Panc1 (cell line): ENCODE measurements at regions not wholly inside any gene's neighbourhood (a gene's known extent, or its start where the extent isn't known, plus 50 kb on each side); places are given as distances from the start of the nearest gene placed in this dataset.

Source experiments
- ATAC-seq: fragments of 200-7000 bp; cut with Tn5 transposase; 2 replicates; pipeline ENCODE4 v1.9.1; 2020; ENCODE audit warnings: mild to moderate bottlenecking, moderate library complexity
- BruUV-seq: library from RNA; stranded (reverse); fragments of 400-500 nt; replicated peaks from 2 replicates; lab custom pipeline; 2021; lab: Mats Ljungman, UMichigan
- CTCF ChIA-PET: fragments of 300-600 bp; sonication (Branson Sonifier 250); formaldehyde crosslinking; loops from one replicate; lab custom pipeline; 2022; ENCODE audit warnings: antibody characterized with exemption; lab: Charles Lee
- POLR2A ChIA-PET: fragments of 300-600 bp; sonication (Branson Sonifier 250); formaldehyde crosslinking; loops from one replicate; lab custom pipeline; 2022; ENCODE audit warnings: antibody characterized with exemption; lab: Charles Lee
- DNase-seq: peaks from one replicate; pipeline ENCODE4 v3.0.0-alpha.2; 2010; ENCODE audit warnings: low read depth, low spot score
- H3K27ac ChIP-seq: 2 replicates; pipeline ENCODE4 v1.5.1; 2011; ENCODE audit warnings: mild to moderate bottlenecking, low read length, inconsistent platforms
- H3K27me3 ChIP-seq: fragments of 200-500 bp; sonication (Bioruptor generic); 2 replicates; pipeline ENCODE4 v1.6.0; 2014; ENCODE audit warnings: low read length, inconsistent platforms; ENCODE audit not compliant: control insufficient read depth, insufficient read depth
- H3K36me3 ChIP-seq: fragments of 200-500 bp; sonication (Bioruptor generic); 2 replicates; pipeline ENCODE4 v1.5.1; 2014; ENCODE audit warnings: inconsistent platforms, mild to moderate bottlenecking, low read length, moderate library complexity; ENCODE audit not compliant: control insufficient read depth, insufficient read depth
- H3K4me1 ChIP-seq: 2 replicates; pipeline ENCODE4 v1.5.1; 2011; ENCODE audit warnings: inconsistent platforms, mild to moderate bottlenecking, low read length, moderate library complexity; ENCODE audit not compliant: control insufficient read depth, insufficient read depth
- H3K4me3 ChIP-seq, 2 experiments: 2 replicates each; pipeline ENCODE4 v1.5.1; 2011 to 2012; ENCODE audit warnings: low read depth in 2 of 2, low read length in 2 of 2, mild to moderate bottlenecking in 2 of 2, inconsistent platforms in 1 of 2, moderate library complexity in 1 of 2
- H3K9me3 ChIP-seq: fragments of 200-500 bp; sonication (Bioruptor generic); 2 replicates; pipeline ENCODE4 v1.5.1; 2014; ENCODE audit warnings: low read depth, mild to moderate bottlenecking, inconsistent platforms, low read length, moderate library complexity; ENCODE audit not compliant: control insufficient read depth, insufficient read depth
- POLR2AphosphoS5 ChIP-seq: IDR thresholded peaks from 2 replicates; pipeline ENCODE4 v1.6.1; 2012; ENCODE audit warnings: mild to moderate bottlenecking, low read depth, low read length, moderate library complexity
- SIN3A ChIP-seq: IDR thresholded peaks from 2 replicates; pipeline ENCODE4 v1.6.1; 2012; ENCODE audit warnings: low read depth, mild to moderate bottlenecking, low read length, moderate library complexity, borderline replicate concordance; ENCODE audit not compliant: insufficient read depth
- TCF7L2 ChIP-seq: IDR thresholded peaks from 2 replicates; pipeline ENCODE4 v1.6.1; 2011; ENCODE audit warnings: mild to moderate bottlenecking, low read depth, low read length, inconsistent platforms
- in situ Hi-C: cut with HindIII; loops from 2 replicates; pipeline ENCODE4 v1.10.0; 2016; ENCODE audit warnings: low sequenced_read_pairs, low pct_unique_long_range_greater_than_20kb
- intact Hi-C: fragments of 100-400 bp; cut with micrococcal nuclease; formaldehyde crosslinking; loops from one replicate; pipeline ENCODE4 v1.10.0; 2022; ENCODE audit not compliant: unreplicated experiment
- TF ChIP-seq, protein P1 (sequence below): fragments of 450-650 bp; IDR thresholded peaks from 2 replicates; pipeline ENCODE4 v1.5.1; 2017; ENCODE audit warnings: mild to moderate bottlenecking
- TF ChIP-seq, protein P2 (sequence below), 2 experiments: IDR thresholded peaks; 2 replicates each; pipeline ENCODE4 v1.6.1; 2011 to 2012; ENCODE audit warnings: low read depth in 2 of 2, control low read depth in 1 of 2, low read length in 1 of 2, mild to moderate bottlenecking in 1 of 2, moderate library complexity in 1 of 2; ENCODE audit not compliant: insufficient read depth in 1 of 2

- in situ Hi-C loops (no loop called here), intact Hi-C loops (no loop called here)
- Histone ChIP-seq H3K36me3 (no peaks in the 10 kb centered on the region), H3K27ac (no peak overlapping the region), H3K27me3 (peaks cover 7% of the 10 kb centered on the region; the same call in 1 of the 2 replicates), H3K4me3 (no peak overlapping the region), H3K4me1 (no peaks in the 10 kb centered on the region), H3K9me3 (no peaks in the 10 kb centered on the region)
- DNase-seq (no peak), ATAC-seq (no peak)
- ChIA-PET CTCF (no interaction called here), POLR2A (no interaction called here)
- TF ChIP-seq TCF7L2 (no peak), SIN3A (no peak), POLR2AphosphoS5 (no peak)
- TF ChIP-seq, protein P1, sequence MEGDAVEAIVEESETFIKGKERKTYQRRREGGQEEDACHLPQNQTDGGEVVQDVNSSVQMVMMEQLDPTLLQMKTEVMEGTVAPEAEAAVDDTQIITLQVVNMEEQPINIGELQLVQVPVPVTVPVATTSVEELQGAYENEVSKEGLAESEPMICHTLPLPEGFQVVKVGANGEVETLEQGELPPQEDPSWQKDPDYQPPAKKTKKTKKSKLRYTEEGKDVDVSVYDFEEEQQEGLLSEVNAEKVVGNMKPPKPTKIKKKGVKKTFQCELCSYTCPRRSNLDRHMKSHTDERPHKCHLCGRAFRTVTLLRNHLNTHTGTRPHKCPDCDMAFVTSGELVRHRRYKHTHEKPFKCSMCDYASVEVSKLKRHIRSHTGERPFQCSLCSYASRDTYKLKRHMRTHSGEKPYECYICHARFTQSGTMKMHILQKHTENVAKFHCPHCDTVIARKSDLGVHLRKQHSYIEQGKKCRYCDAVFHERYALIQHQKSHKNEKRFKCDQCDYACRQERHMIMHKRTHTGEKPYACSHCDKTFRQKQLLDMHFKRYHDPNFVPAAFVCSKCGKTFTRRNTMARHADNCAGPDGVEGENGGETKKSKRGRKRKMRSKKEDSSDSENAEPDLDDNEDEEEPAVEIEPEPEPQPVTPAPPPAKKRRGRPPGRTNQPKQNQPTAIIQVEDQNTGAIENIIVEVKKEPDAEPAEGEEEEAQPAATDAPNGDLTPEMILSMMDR = no peak
- TF ChIP-seq, protein P2, sequence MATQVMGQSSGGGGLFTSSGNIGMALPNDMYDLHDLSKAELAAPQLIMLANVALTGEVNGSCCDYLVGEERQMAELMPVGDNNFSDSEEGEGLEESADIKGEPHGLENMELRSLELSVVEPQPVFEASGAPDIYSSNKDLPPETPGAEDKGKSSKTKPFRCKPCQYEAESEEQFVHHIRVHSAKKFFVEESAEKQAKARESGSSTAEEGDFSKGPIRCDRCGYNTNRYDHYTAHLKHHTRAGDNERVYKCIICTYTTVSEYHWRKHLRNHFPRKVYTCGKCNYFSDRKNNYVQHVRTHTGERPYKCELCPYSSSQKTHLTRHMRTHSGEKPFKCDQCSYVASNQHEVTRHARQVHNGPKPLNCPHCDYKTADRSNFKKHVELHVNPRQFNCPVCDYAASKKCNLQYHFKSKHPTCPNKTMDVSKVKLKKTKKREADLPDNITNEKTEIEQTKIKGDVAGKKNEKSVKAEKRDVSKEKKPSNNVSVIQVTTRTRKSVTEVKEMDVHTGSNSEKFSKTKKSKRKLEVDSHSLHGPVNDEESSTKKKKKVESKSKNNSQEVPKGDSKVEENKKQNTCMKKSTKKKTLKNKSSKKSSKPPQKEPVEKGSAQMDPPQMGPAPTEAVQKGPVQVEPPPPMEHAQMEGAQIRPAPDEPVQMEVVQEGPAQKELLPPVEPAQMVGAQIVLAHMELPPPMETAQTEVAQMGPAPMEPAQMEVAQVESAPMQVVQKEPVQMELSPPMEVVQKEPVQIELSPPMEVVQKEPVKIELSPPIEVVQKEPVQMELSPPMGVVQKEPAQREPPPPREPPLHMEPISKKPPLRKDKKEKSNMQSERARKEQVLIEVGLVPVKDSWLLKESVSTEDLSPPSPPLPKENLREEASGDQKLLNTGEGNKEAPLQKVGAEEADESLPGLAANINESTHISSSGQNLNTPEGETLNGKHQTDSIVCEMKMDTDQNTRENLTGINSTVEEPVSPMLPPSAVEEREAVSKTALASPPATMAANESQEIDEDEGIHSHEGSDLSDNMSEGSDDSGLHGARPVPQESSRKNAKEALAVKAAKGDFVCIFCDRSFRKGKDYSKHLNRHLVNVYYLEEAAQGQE (IDR thresholded peaks at IDR 0.05; ENCODE audit: insufficient read depth in 1 of 2, low read depth in 2 of 2, low read length in 1 of 2) = no peak
- no TSS peak for BruUV-seq
These were observed 191.7 kb downstream of the ACKR3 start for GRCh38 chr2:236761358-236761757.

GRCh38 chr2:236762628-236763027 lies 193.0 kb downstream of the ACKR3 start:
- TF ChIP-seq, protein P1 = no peak
- TF ChIP-seq, protein P2 (IDR thresholded peaks at IDR 0.05; ENCODE audit: insufficient read depth in 1 of 2, low read depth in 2 of 2, low read length in 1 of 2) = no peak
- TF ChIP-seq TCF7L2 (no peak), POLR2AphosphoS5 (no peak)
- BruUV-seq = no TSS peak
- no peak overlapping the region for H3K27ac ChIP-seq
- ChIA-PET CTCF (no interaction called here), POLR2A (no interaction called here)
- ATAC-seq (no peak), DNase-seq (no peak)
- intact Hi-C loops (no loop called here), in situ Hi-C loops (no loop called here)
- no peaks in the 10 kb centered on the region for H3K9me3 ChIP-seq
- peaks cover 7% of the 10 kb centered on the region; the same call in 1 of the 2 replicates for H3K27me3 ChIP-seq
- H3K36me3 ChIP-seq = no peaks in the 10 kb centered on the region
- H3K4me3 ChIP-seq = no peak overlapping the region
- no peaks in the 10 kb centered on the region for H3K4me1 ChIP-seq
